BLaER1 (cell line): ENCODE measurements at regions not wholly inside any gene's neighbourhood (a gene's known extent, or its start where the extent isn't known, plus 50 kb on each side); places are given as distances from the start of the nearest gene placed in this dataset.
"Not testable (repeated sequence)": the region's sequence is repeated elsewhere in the genome, so short reads cannot be mapped to it uniquely, and the experiment has no call there.

Source experiments
- H3K27ac ChIP-seq: shearing (Covaris generic); formaldehyde crosslinking; 2 replicates; pipeline ENCODE4 v1.8.1; 2022
- H3K27me3 ChIP-seq: shearing (Covaris generic); formaldehyde crosslinking; 2 replicates; pipeline ENCODE4 v1.8.1; 2022
- H3K36me3 ChIP-seq: shearing (Covaris generic); formaldehyde crosslinking; 2 replicates; pipeline ENCODE4 v1.8.1; 2022
- H3K4me1 ChIP-seq: shearing (Covaris generic); formaldehyde crosslinking; 2 replicates; pipeline ENCODE4 v1.8.1; 2022
- H3K4me2 ChIP-seq: shearing (Covaris generic); formaldehyde crosslinking; 2 replicates; pipeline ENCODE4 v1.8.1; 2022
- H3K4me3 ChIP-seq: shearing (Covaris generic); formaldehyde crosslinking; 2 replicates; pipeline ENCODE4 v1.8.1; 2022
- H3K9ac ChIP-seq: shearing (Covaris generic); formaldehyde crosslinking; 2 replicates; pipeline ENCODE4 v1.8.1; 2022
- H3K9me3 ChIP-seq: shearing (Covaris generic); formaldehyde crosslinking; 2 replicates; pipeline ENCODE4 v1.8.1; 2022
- H4K20me1 ChIP-seq: shearing (Covaris generic); formaldehyde crosslinking; 2 replicates; pipeline ENCODE4 v1.8.1; 2022

DNA sequence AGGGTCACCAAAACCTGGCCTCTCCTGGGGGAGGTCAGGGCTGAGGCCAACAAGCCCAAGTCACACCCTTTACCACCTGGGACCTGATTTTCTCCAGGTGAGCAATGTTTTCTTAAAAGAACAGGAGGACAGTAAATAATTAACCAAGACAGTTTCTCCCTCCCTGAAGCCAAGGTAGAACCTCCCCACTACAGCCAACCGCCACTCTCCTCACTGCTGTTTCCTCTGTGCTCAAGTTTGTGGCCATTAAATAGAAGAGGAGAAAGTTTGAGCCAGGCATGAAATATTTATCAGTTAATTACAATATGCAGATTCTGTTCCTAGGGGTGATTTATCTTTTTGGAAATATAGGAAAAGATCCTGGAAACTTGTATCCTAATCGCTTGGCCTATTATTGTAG, 150.6 kb upstream of the ANKRD20A1 start:
- not testable (repeated sequence) for H3K27ac ChIP-seq, H3K4me3 ChIP-seq, H3K4me1 ChIP-seq, H3K9me3 ChIP-seq, H3K27me3 ChIP-seq, H3K4me2 ChIP-seq, H3K9ac ChIP-seq, H4K20me1 ChIP-seq, H3K36me3 ChIP-seq

GRCh38 chr9:67711429-67711828, 147.3 kb upstream of the ANKRD20A1 start:
- not testable (repeated sequence) for H3K27ac ChIP-seq, H3K4me3 ChIP-seq, H3K9ac ChIP-seq, H3K4me2 ChIP-seq, H3K27me3 ChIP-seq, H3K9me3 ChIP-seq, H3K36me3 ChIP-seq, H4K20me1 ChIP-seq, H3K4me1 ChIP-seq

DNA sequence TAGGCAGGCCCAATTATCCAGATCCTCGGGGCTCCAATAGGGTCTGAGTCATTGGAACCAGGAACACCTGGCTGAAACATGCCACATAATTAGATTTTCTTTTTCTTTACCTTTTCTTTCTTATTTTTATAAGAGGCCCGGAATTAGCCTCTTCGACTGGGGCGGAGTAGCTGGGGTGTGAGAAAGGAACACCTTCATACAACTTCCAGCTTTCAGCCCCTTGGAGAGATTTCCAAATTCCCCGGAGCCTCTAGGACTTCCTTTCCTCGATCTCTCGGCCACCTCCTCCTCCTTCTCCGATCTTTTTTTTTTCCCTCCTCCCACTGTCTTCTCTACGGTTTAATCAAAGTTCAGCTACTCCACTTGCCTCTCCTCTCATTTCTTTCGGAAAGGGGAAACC, 146.8 kb upstream of the ANKRD20A1 start:
- not testable (repeated sequence) for H3K27me3 ChIP-seq, H3K9ac ChIP-seq, H3K9me3 ChIP-seq, H3K36me3 ChIP-seq, H3K4me1 ChIP-seq, H3K4me2 ChIP-seq, H3K27ac ChIP-seq, H3K4me3 ChIP-seq, H4K20me1 ChIP-seq

DNA sequence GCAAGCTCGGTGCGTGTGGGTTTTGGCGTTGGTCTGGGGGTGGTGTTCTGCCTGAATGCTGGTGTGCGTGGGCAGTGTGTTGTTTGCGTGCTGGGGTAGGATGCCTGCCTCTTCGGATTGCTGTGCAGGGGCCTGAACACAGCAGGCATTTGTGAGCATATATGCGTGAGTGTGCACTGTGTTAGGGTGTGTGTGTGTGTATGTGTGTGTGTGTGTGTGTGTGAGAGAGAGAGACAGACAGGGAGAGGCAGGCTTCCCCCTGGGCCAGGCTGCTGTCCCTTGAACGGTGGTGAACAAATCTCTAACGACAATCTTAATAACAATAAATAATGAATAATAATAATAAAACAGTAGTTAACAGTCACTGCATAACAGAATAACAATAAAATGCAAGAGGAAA, 145.8 kb upstream of the ANKRD20A1 start:
- H3K36me3 ChIP-seq, H4K20me1 ChIP-seq, H3K9me3 ChIP-seq, H3K4me2 ChIP-seq, H3K4me1 ChIP-seq, H3K4me3 ChIP-seq, H3K27ac ChIP-seq, H3K27me3 ChIP-seq, H3K9ac ChIP-seq: not testable (repeated sequence)

- not testable (repeated sequence) for H3K27me3 ChIP-seq, H3K36me3 ChIP-seq, H3K4me3 ChIP-seq, H3K4me1 ChIP-seq, H4K20me1 ChIP-seq, H3K4me2 ChIP-seq, H3K9me3 ChIP-seq, H3K27ac ChIP-seq, H3K9ac ChIP-seq
Observed at GRCh38 chr9:67717830-67718388, 140.8 kb upstream of the ANKRD20A1 start.

- H4K20me1 ChIP-seq, H3K36me3 ChIP-seq, H3K4me1 ChIP-seq, H3K27ac ChIP-seq, H3K4me3 ChIP-seq, H3K4me2 ChIP-seq, H3K9me3 ChIP-seq, H3K9ac ChIP-seq, H3K27me3 ChIP-seq: not testable (repeated sequence)
Observed at GRCh38 chr9:67720491-67720890, 138.2 kb upstream of the ANKRD20A1 start.

DNA sequence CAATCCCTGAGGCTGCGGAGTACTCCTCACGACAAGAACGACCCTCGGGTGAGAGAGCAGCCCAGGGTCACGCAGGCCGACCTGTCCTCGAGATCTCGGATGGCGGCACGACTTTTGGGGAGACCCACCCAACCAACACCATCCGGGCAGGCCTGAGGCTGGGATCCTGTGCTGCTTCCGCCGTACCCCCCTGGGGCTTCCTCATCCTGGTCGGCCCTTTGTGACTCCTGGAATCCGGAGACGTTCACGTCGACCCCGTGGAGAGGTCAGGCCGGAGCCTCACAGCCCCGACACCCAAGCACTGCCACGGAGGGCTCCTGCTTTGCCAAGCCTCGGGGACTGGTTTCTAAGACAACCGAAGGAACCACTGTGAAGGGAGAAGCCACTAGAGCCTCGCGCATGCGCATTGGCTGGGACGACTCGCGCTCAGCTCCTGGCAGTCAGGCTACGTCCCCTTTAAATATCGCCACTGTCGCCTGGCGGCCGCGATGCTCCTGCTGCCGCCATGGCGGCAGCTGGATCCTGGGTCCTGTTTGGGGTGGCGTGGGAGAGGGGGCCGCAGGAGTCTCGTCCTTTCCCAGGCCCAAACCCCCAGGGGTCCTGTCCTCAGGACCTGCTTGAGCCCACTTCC, 136.2 kb upstream of the ANKRD20A1 start:
- H3K9ac ChIP-seq, H3K36me3 ChIP-seq, H3K4me3 ChIP-seq, H3K4me1 ChIP-seq, H4K20me1 ChIP-seq, H3K9me3 ChIP-seq, H3K27me3 ChIP-seq, H3K27ac ChIP-seq, H3K4me2 ChIP-seq: not testable (repeated sequence)

DNA sequence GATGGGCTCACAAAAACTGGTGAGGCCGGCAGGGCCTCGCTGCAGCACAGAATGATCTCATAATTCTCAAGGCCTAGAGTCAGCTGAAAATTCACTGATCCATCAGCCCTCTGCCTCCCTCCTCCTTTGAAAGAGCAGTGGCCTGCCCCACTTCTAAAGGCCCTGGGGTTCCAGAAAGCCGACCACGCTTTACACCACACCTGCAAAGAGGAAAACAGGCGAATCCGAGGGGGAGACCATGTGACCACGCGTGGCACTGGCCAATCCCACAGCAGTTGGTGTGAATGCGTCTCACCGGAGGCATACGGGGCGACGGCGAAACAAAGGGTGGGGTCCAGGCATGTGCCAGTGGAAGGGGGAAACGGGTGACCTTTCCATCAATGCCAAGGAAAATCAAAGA, 135.5 kb upstream of the ANKRD20A1 start:
- H4K20me1 ChIP-seq, H3K36me3 ChIP-seq, H3K27me3 ChIP-seq, H3K4me2 ChIP-seq, H3K4me1 ChIP-seq, H3K27ac ChIP-seq, H3K9me3 ChIP-seq, H3K9ac ChIP-seq: not testable (repeated sequence)
- H3K4me3 ChIP-seq: peak overlapping the region; percentile 59

DNA sequence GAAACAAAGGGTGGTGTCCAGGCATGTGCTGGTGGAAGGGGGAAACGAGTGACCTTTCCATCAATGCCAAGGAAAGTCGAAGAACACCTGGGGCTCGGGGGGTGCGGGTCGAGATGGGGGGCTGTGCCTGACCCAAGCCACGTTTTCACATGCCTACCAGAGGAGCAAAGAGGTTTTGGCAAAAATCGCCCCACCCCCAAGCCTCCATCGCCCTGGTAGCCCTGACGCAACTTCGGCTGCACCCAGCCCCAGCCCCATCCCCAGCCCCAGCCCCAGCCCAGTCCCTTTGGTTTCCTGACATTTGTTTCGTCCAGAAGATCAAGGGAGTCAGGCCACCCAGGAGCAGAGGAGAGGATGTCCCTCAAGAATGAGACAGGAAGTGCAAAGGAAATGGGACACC, 133.8 kb upstream of the ANKRD20A1 start:
- not testable (repeated sequence) for H3K9me3 ChIP-seq, H3K9ac ChIP-seq, H4K20me1 ChIP-seq, H3K4me2 ChIP-seq, H3K27ac ChIP-seq, H3K4me3 ChIP-seq, H3K4me1 ChIP-seq, H3K36me3 ChIP-seq, H3K27me3 ChIP-seq

DNA sequence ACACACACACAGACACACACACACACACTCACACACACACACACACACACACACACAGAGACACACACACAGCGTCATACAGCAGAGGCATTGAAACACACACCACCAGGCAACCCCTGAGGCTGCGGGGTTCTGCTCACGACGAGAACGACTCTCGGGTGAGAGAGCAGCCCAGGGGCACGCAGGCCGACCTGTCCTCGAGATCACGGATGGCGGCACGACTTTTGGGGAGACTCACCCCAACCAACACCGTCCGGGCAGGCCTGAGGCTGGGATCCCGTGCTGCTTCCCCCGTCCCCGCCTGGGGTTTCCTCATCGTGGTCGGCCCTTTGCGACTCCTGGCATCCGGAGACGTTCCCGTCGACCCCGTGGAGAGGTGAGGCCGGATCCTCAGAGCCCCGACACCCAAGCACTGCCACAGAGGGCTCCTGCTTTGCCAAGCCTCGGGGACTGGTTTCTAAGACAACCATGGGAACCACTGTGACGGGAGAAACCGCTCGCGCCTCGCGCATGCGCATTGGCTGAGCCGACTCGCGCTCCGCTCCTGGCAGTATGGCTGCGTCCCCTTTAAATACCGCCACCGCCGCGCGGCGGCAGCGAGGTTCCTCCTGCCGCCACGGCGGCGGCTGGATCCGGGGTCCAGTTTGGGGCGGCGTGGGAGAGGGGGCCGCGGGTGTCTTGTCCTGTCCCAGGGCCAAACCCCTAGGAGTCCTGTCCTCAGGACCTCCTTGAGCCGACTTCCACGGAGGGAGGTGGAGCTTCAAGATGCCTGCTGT, 132.3 kb upstream of the ANKRD20A1 start:
- not testable (repeated sequence) for H3K27me3 ChIP-seq, H3K9ac ChIP-seq, H3K4me2 ChIP-seq, H3K27ac ChIP-seq, H3K4me1 ChIP-seq, H3K9me3 ChIP-seq, H3K36me3 ChIP-seq, H4K20me1 ChIP-seq
- H3K4me3 ChIP-seq: peak overlapping the region; percentile 58

DNA sequence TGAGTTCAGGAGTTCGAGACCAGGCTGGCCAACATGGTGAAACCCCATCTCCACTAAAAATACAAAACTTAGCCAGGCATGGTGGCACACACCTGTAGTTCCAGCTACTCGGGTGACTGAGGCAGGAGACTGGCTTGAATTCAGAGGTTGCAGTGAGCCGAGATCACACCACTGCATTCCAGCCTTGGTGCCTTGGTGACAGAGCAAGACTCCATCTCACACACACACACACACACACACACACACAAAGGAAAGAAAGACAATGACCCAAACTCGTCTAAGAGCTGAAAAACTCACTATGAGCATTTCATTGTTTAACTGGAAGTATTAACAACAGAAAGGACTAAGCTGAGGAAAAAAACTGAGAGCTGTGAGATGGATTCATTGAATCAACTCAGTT, 95.6 kb upstream of the ANKRD20A1 start:
- H4K20me1 ChIP-seq, H3K9me3 ChIP-seq, H3K27ac ChIP-seq, H3K27me3 ChIP-seq, H3K36me3 ChIP-seq, H3K4me3 ChIP-seq, H3K9ac ChIP-seq, H3K4me1 ChIP-seq, H3K4me2 ChIP-seq: not testable (repeated sequence)

GRCh38 chr9:67771807-67772206, 86.9 kb upstream of the ANKRD20A1 start:
- H3K27me3 ChIP-seq: not testable (repeated sequence)

DNA sequence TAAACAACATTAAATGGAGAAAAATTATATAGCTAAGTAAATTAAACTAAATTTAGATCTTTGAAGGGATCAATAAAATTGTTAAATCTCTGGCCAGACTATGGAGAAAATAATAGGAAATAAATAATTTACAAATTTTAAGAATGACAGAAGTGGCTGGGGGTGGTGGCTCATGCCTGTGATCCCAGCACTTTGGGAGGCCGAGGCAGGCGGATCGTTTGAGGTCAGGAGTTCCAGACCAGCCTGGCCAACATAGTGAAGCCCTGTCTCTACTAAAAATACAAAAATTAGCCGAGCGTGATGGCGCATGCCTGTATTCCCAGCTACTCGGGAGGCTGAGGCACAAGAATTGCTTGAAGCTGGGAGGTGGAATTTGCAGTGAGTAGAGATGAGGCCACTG, 58.6 kb upstream of the ANKRD20A1 start:
- H3K4me2 ChIP-seq: not testable (repeated sequence)

More at GRCh38 chr9:67771807-67772206, 86.9 kb upstream of the ANKRD20A1 start:
- not testable (repeated sequence) for H3K9me3 ChIP-seq, H3K27ac ChIP-seq, H3K4me3 ChIP-seq, H3K9ac ChIP-seq, H3K36me3 ChIP-seq, H4K20me1 ChIP-seq, H3K4me2 ChIP-seq, H3K4me1 ChIP-seq

More for the DNA sequence above, 58.6 kb upstream of the ANKRD20A1 start:
- not testable (repeated sequence) for H3K9ac ChIP-seq, H3K4me1 ChIP-seq, H3K4me3 ChIP-seq, H3K9me3 ChIP-seq, H3K36me3 ChIP-seq, H4K20me1 ChIP-seq, H3K27me3 ChIP-seq, H3K27ac ChIP-seq
